Caco-2 (cell line): ENCODE measurements at regions not wholly inside any gene's neighbourhood (a gene's known extent, or its start where the extent isn't known, plus 50 kb on each side); places are given as distances from the start of the nearest gene placed in this dataset.

Source experiments
- BruUV-seq: library from RNA; stranded (reverse); fragments of 400-500 nt; replicated peaks from 2 replicates; lab custom pipeline; 2021; lab: Mats Ljungman, UMichigan
- CTCF ChIA-PET: fragments of 300-600 bp; sonication (Branson Sonifier 250); formaldehyde crosslinking; loops from one replicate; lab custom pipeline; 2022; ENCODE audit warnings: antibody characterized with exemption; lab: Charles Lee
- POLR2A ChIA-PET: fragments of 300-600 bp; sonication (Branson Sonifier 250); formaldehyde crosslinking; loops from one replicate; lab custom pipeline; 2022; ENCODE audit warnings: antibody characterized with exemption; lab: Charles Lee
- DNase-seq, 2 experiments: peaks; one replicate each; pipeline versions ENCODE4 v3.0.0 to v3.0.0-alpha.2; 2020 to 2022
- H3K27me3 ChIP-seq: replicated peaks from 2 replicates; pipeline ENCODE4 v1.6.0; 2011; ENCODE audit warnings: low read length; ENCODE audit not compliant: control insufficient read depth, insufficient read depth
- H3K36me3 ChIP-seq: 2 replicates; pipeline ENCODE4 v1.5.1; 2011; ENCODE audit warnings: low read length; ENCODE audit not compliant: control insufficient read depth, insufficient read depth
- H3K4me1 ChIP-seq: fragments of 250-450 bp; sonication (Bioruptor Pico); 2 replicates; pipeline ENCODE4 v1.5.1; 2020; ENCODE audit warnings: mild to moderate bottlenecking
- H3K4me3 ChIP-seq: 2 replicates; pipeline ENCODE4 v1.5.1; 2011; ENCODE audit warnings: low read depth, mild to moderate bottlenecking, control low read depth, low read length
- H3K9me3 ChIP-seq: fragments of 250-450 bp; sonication (Bioruptor Pico); 2 replicates; pipeline ENCODE4 v1.5.1; 2020; ENCODE audit warnings: mild to moderate bottlenecking, moderate library complexity
- H3K27ac Mint-ChIP-seq: one replicate; pipeline ENCODE4 v1.8.0; 2022; ENCODE audit warnings: mixed read lengths; ENCODE audit not compliant: unreplicated experiment
- H3K27me3 Mint-ChIP-seq: one replicate; pipeline ENCODE4 v1.8.0; 2022; ENCODE audit warnings: mixed read lengths; ENCODE audit not compliant: insufficient read depth, unreplicated experiment
- H3K36me3 Mint-ChIP-seq: one replicate; pipeline ENCODE4 v1.8.0; 2022; ENCODE audit warnings: mild to moderate bottlenecking, mixed read lengths; ENCODE audit not compliant: insufficient read depth, unreplicated experiment
- H3K4me1 Mint-ChIP-seq: one replicate; pipeline ENCODE4 v1.8.0; 2022; ENCODE audit warnings: low read depth, mixed read lengths; ENCODE audit not compliant: unreplicated experiment
- H3K4me3 Mint-ChIP-seq: one replicate; pipeline ENCODE4 v1.8.0; 2022; ENCODE audit warnings: mild to moderate bottlenecking, moderate library complexity, mixed read lengths; ENCODE audit not compliant: unreplicated experiment
- H3K9me3 Mint-ChIP-seq: one replicate; pipeline ENCODE4 v1.8.0; 2022; ENCODE audit warnings: mixed read lengths; ENCODE audit not compliant: unreplicated experiment
- intact Hi-C: fragments of 100-400 bp; cut with micrococcal nuclease; formaldehyde crosslinking; loops from one replicate; pipeline ENCODE4 v1.10.0; 2022; ENCODE audit not compliant: unreplicated experiment
- TF ChIP-seq, protein P1 (sequence below), 2 experiments: fragments of 200-600 bp in 1 of 2; IDR thresholded peaks; 1 replicate in 1 of 2; 2 replicates in 1 of 2; pipeline versions ENCODE4 v1.5.1 to v1.8.0; 2011 to 2022; ENCODE audit warnings: antibody characterized with exemption in 1 of 2, control low read depth in 1 of 2, inconsistent platforms in 1 of 2, low read depth in 1 of 2, low read length in 1 of 2, mild to moderate bottlenecking in 1 of 2, moderate library complexity in 1 of 2; ENCODE audit not compliant: insufficient read depth in 1 of 2, severe bottlenecking in 1 of 2, unreplicated experiment in 1 of 2

DNA sequence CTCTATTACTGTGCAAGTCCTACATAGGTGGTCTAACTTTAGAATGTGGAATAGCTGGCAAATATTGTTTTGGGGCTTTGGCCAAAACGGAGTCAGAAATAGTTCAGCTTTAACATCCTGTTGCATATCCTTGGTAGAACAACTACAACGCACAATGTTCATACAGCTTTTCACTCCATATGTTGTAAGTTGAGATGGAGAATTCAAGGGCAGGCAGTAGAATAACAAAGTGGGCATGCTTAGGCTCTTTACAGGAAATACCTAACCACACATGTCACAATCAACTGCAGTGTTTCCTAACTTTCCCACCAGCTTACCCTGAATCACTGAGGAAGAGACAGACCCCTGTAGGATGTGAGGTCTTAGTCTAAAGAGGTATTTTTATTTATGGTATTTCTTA lies 122.3 kb downstream of the PPP1R3A start:
- no peaks in the 10 kb centered on the region for H3K9me3 ChIP-seq
- Mint-ChIP-seq H3K36me3 (no peaks in the 10 kb centered on the region), H3K4me3 (no peak overlapping the region), H3K27me3 (no peaks in the 10 kb centered on the region), H3K27ac (no peak overlapping the region), H3K9me3 (no peaks in the 10 kb centered on the region), H3K4me1 (no peaks in the 10 kb centered on the region)
- TF ChIP-seq, protein P1, sequence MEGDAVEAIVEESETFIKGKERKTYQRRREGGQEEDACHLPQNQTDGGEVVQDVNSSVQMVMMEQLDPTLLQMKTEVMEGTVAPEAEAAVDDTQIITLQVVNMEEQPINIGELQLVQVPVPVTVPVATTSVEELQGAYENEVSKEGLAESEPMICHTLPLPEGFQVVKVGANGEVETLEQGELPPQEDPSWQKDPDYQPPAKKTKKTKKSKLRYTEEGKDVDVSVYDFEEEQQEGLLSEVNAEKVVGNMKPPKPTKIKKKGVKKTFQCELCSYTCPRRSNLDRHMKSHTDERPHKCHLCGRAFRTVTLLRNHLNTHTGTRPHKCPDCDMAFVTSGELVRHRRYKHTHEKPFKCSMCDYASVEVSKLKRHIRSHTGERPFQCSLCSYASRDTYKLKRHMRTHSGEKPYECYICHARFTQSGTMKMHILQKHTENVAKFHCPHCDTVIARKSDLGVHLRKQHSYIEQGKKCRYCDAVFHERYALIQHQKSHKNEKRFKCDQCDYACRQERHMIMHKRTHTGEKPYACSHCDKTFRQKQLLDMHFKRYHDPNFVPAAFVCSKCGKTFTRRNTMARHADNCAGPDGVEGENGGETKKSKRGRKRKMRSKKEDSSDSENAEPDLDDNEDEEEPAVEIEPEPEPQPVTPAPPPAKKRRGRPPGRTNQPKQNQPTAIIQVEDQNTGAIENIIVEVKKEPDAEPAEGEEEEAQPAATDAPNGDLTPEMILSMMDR (IDR thresholded peaks at IDR 0.05; ENCODE audit: insufficient read depth in 1 of 2, low read depth in 1 of 2, low read length in 1 of 2, severe bottlenecking in 1 of 2, unreplicated experiment in 1 of 2) = no peak
- CTCF ChIA-PET = no interaction called here
- no peaks in the 10 kb centered on the region for H3K27me3 ChIP-seq
- no TSS peak for BruUV-seq
- DNase-seq = no peak
- no peaks in the 10 kb centered on the region for H3K4me1 ChIP-seq
- intact Hi-C loops = no loop called here
- no peaks in the 10 kb centered on the region for H3K36me3 ChIP-seq
- POLR2A ChIA-PET = no interaction called here
- no peak overlapping the region for H3K4me3 ChIP-seq

DNA sequence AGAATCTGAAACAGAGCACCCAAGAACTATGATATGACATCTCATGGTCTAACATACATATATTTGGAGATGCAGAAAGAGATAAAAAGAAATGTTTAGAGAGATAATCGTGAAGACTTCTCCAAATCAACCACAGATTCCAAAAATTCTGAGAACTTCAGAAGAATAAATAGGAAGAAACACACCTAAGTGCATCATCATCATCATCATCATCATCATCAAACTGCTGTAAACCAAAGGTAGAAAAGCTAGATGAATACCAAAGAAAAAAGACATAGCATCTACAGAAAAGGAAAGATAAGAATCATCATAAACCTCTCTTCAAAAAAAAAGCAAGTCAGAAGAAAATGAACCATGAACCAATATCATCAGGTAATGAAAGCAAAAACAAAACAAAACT lies 124.2 kb downstream of the PPP1R3A start:
- H3K27me3 ChIP-seq = no peaks in the 10 kb centered on the region
- Mint-ChIP-seq H3K27ac (no peak overlapping the region), H3K27me3 (no peaks in the 10 kb centered on the region), H3K9me3 (no peaks in the 10 kb centered on the region), H3K4me1 (no peaks in the 10 kb centered on the region), H3K36me3 (no peaks in the 10 kb centered on the region), H3K4me3 (no peak overlapping the region)
- TF ChIP-seq, protein P1 (IDR thresholded peaks at IDR 0.05; ENCODE audit: insufficient read depth in 1 of 2, low read depth in 1 of 2, low read length in 1 of 2, severe bottlenecking in 1 of 2, unreplicated experiment in 1 of 2) = no peak
- no peaks in the 10 kb centered on the region for H3K4me1 ChIP-seq
- POLR2A ChIA-PET = no interaction called here
- no peaks in the 10 kb centered on the region for H3K36me3 ChIP-seq
- H3K9me3 ChIP-seq = no peaks in the 10 kb centered on the region
- CTCF ChIA-PET = no interaction called here
- no TSS peak for BruUV-seq
- intact Hi-C loops = no loop called here
- DNase-seq = no peak
- no peak overlapping the region for H3K4me3 ChIP-seq

DNA sequence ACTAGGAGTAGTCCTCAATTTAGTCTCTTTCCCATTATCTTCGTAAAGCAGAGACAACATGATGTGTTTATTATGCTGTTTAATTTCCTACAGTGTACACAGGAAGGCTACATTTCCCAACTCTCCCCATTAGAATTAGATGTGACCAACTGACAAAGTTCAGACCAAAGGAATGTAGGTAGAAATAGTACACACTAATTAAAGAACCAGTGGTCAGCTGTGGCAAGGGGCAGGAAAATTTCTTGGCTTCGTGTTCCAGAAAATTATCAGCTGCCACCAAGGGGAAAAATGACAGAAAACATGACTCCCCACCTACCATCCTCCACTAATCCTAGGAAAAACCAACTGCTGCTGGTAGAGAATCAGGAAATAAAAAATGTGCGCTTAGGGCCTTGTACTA lies 125.6 kb downstream of the PPP1R3A start:
- H3K9me3 Mint-ChIP-seq = no peaks in the 10 kb centered on the region

More for the DNA sequence above, 125.6 kb downstream of the PPP1R3A start:
- Mint-ChIP-seq H3K4me3 (no peak overlapping the region), H3K4me1 (no peaks in the 10 kb centered on the region), H3K27me3 (no peaks in the 10 kb centered on the region), H3K27ac (no peak overlapping the region), H3K36me3 (no peaks in the 10 kb centered on the region)
- TF ChIP-seq, protein P1 (IDR thresholded peaks at IDR 0.05; ENCODE audit: insufficient read depth in 1 of 2, low read depth in 1 of 2, low read length in 1 of 2, severe bottlenecking in 1 of 2, unreplicated experiment in 1 of 2) = no peak
- Histone ChIP-seq H3K36me3 (no peaks in the 10 kb centered on the region), H3K4me1 (no peaks in the 10 kb centered on the region), H3K27me3 (no peaks in the 10 kb centered on the region), H3K4me3 (no peak overlapping the region), H3K9me3 (no peaks in the 10 kb centered on the region)
- no TSS peak for BruUV-seq
- intact Hi-C loops = no loop called here
- no peak for DNase-seq
- CTCF ChIA-PET = no interaction called here
- POLR2A ChIA-PET = no interaction called here
